SK-N-SH (cell line): ENCODE measurements at regions not wholly inside any gene's neighbourhood (a gene's known extent, or its start where the extent isn't known, plus 50 kb on each side); places are given as distances from the start of the nearest gene placed in this dataset.

Source experiments
- CTCF ChIA-PET: fragments of 300-600, 350-600 bp; formaldehyde crosslinking; extraction: SDS; loops from one replicate; lab custom pipeline; 2021; lab: Yijun Ruan, JAX
- POLR2A ChIA-PET: fragments of 350-600 bp; sonication (Branson Sonifier 250); formaldehyde crosslinking; extraction: SDS; loops from one replicate; lab custom pipeline; 2020; ENCODE audit warnings: antibody characterized with exemption, inconsistent platforms; lab: Yijun Ruan, JAX
- DNase-seq: peaks from one replicate; pipeline ENCODE4 v3.0.0; 2012
- H2AFZ ChIP-seq: fragments of 200-600 bp; sonication (generic); 2 replicates; pipeline ENCODE4 v1.8.1; 2016; ENCODE audit warnings: antibody characterized with exemption, mild to moderate bottlenecking, low read depth
- H3F3A ChIP-seq: fragments of 200-600 bp; sonication (generic); replicated peaks from 2 replicates; pipeline ENCODE3; 2016; ENCODE audit warnings: antibody characterized with exemption, mild to moderate bottlenecking; ENCODE audit not compliant: insufficient read depth
- H3K27ac ChIP-seq, 2 experiments: fragments of 200-500 bp in 1 of 2; fragments of 200-600 bp in 1 of 2; sonication (Bioruptor generic) in 1 of 2; sonication (generic), shearing (Covaris generic) in 1 of 2; 2 replicates each; pipeline versions ENCODE4 v1.5.1 to v1.6.1; 2014 to 2016; ENCODE audit warnings: low read depth in 2 of 2, inconsistent platforms in 1 of 2, low read length in 1 of 2, mild to moderate bottlenecking in 1 of 2, mixed read lengths in 1 of 2
- H3K27me3 ChIP-seq: fragments of 200-600 bp; sonication (generic), shearing (Covaris generic); 2 replicates; pipeline ENCODE4 v1.6.1; 2016; ENCODE audit warnings: mixed run types; ENCODE audit not compliant: insufficient read depth
- H3K36me3 ChIP-seq, 2 experiments: fragments of 200-500 bp in 1 of 2; fragments of 200-600 bp in 1 of 2; sonication (Bioruptor generic) in 1 of 2; sonication (generic) in 1 of 2; replicated peaks in 1 of 2; 2 replicates each; pipeline versions ENCODE3 to v1.5.1; 2014 to 2016; ENCODE audit warnings: low read length in 1 of 2, mild to moderate bottlenecking in 1 of 2; ENCODE audit not compliant: insufficient read depth in 2 of 2, control insufficient read depth in 1 of 2
- H3K4me1 ChIP-seq, 2 experiments: fragments of 200-500 bp in 1 of 2; fragments of 200-600 bp in 1 of 2; sonication (Bioruptor generic) in 1 of 2; sonication (generic), shearing (Covaris generic) in 1 of 2; 2 replicates each; pipeline versions ENCODE4 v1.5.1 to v1.6.1; 2014 to 2016; ENCODE audit warnings: low read depth in 1 of 2, low read length in 1 of 2, mixed run types in 1 of 2; ENCODE audit not compliant: insufficient read depth in 2 of 2, control insufficient read depth in 1 of 2
- H3K4me2 ChIP-seq: fragments of 200-600 bp; sonication (generic), shearing (Covaris generic); 2 replicates; pipeline ENCODE4 v1.6.1; 2017; ENCODE audit warnings: mixed run types
- H3K4me3 ChIP-seq, 2 experiments: fragments of 200-500 bp in 1 of 2; fragments of 200-600 bp in 1 of 2; sonication (Bioruptor generic) in 1 of 2; sonication (generic), shearing (Covaris generic) in 1 of 2; 2 replicates each; pipeline versions ENCODE4 v1.5.1 to v1.8.1; 2014 to 2016; ENCODE audit warnings: low read depth in 2 of 2, inconsistent platforms in 1 of 2, low read length in 1 of 2, mild to moderate bottlenecking in 1 of 2, mixed read lengths in 1 of 2, moderate library complexity in 1 of 2
- H3K79me2 ChIP-seq: fragments of 200-600 bp; sonication (generic); 2 replicates; pipeline ENCODE4 v1.8.1; 2017; ENCODE audit warnings: mild to moderate bottlenecking; ENCODE audit not compliant: insufficient read depth
- H3K9ac ChIP-seq: fragments of 200-600 bp; sonication (generic); 2 replicates; pipeline ENCODE4 v1.6.1; 2017; ENCODE audit warnings: mixed run types
- H3K9me2 ChIP-seq: fragments of 200-600 bp; sonication (generic); 2 replicates; pipeline ENCODE4 v1.6.1; 2017; ENCODE audit warnings: mixed run types
- H3K9me3 ChIP-seq: fragments of 200-600 bp; sonication (generic); 2 replicates; pipeline ENCODE4 v1.6.1; 2017; ENCODE audit warnings: mixed run types, mild to moderate bottlenecking, moderate library complexity
- H4K20me1 ChIP-seq: fragments of 200-600 bp; sonication (generic); 2 replicates; pipeline ENCODE4 v1.6.1; 2017; ENCODE audit warnings: mild to moderate bottlenecking, mixed run types; ENCODE audit not compliant: insufficient read depth
- CHD2 ChIP-seq: fragments of 150-350 bp; IDR thresholded peaks from 2 replicates; pipeline ENCODE4 v1.6.1; 2018; ENCODE audit warnings: low read length; ENCODE audit not compliant: partially characterized antibody
- CTCF ChIP-seq: fragments of 200-600 bp; sonication (generic); IDR thresholded peaks from 2 replicates; pipeline ENCODE4 v1.6.1; 2017; ENCODE audit warnings: antibody characterized with exemption, mild to moderate bottlenecking, moderate library complexity
- ELF1 ChIP-seq: IDR thresholded peaks from 2 replicates; pipeline ENCODE4 v1.4.0; 2012
- EP300 ChIP-seq, 2 experiments: IDR thresholded peaks; 2 replicates each; pipeline versions ENCODE4 v1.4.0 to v1.6.1; 2012; ENCODE audit warnings: borderline replicate concordance in 1 of 2, low read depth in 1 of 2, low read length in 1 of 2
- FOXJ3 ChIP-seq: sonication (generic); formaldehyde crosslinking; IDR thresholded peaks from 2 replicates; pipeline ENCODE4 v1.5.1; 2020; ENCODE audit warnings: mild to moderate bottlenecking, missing genetic modification reagents
- GATA2 ChIP-seq: sonication (generic); formaldehyde crosslinking; IDR thresholded peaks from 2 replicates; pipeline ENCODE4 v1.5.0; 2020; ENCODE audit warnings: mild to moderate bottlenecking, missing genetic modification reagents
- IRF3 ChIP-seq: fragments of 150-350 bp; IDR thresholded peaks from 2 replicates; pipeline ENCODE4 v1.6.1; 2016; ENCODE audit warnings: mild to moderate bottlenecking, low read depth, low read length
- MEF2A ChIP-seq: IDR thresholded peaks from 2 replicates; pipeline ENCODE4 v1.4.0; 2012; ENCODE audit warnings: low read depth, borderline replicate concordance
- POLR2AphosphoS5 ChIP-seq: IDR thresholded peaks from 2 replicates; pipeline ENCODE4 v1.6.1; 2012; ENCODE audit warnings: low read depth, low read length
- RAD21 ChIP-seq: IDR thresholded peaks from 2 replicates; pipeline ENCODE4 v1.6.1; 2012; ENCODE audit warnings: mild to moderate bottlenecking, low read length
- RCOR1 ChIP-seq: fragments of 150-350 bp; IDR thresholded peaks from 2 replicates; pipeline ENCODE4 v1.6.1; 2017; ENCODE audit warnings: antibody characterized with exemption, low read length
- SIN3A ChIP-seq: IDR thresholded peaks from 2 replicates; pipeline ENCODE4 v1.6.1; 2012; ENCODE audit warnings: low read depth, mild to moderate bottlenecking, low read length, moderate library complexity, borderline replicate concordance
- TAF1 ChIP-seq: IDR thresholded peaks from 2 replicates; pipeline ENCODE4 v1.6.1; 2012; ENCODE audit warnings: low read depth, mild to moderate bottlenecking, low read length, moderate library complexity, borderline replicate concordance
- TCF12 ChIP-seq: IDR thresholded peaks from 2 replicates; pipeline ENCODE4 v1.4.0; 2012
- TEAD4 ChIP-seq: IDR thresholded peaks from 2 replicates; pipeline ENCODE4 v1.4.0; 2012; ENCODE audit warnings: mild to moderate bottlenecking, borderline replicate concordance; ENCODE audit not compliant: insufficient read depth
- WGBS: methylation state at CpG from one replicate; pipeline ENCODE4 v1.1.6; 2017; ENCODE audit warnings: low lambda C conversion rate; 5-methylcytosine and 5-hydroxymethylcytosine counted together
- TF ChIP-seq, protein P1 (sequence below): IDR thresholded peaks from 2 replicates; pipeline ENCODE4; 2012
- TF ChIP-seq, protein P2 (sequence below): IDR thresholded peaks from 2 replicates; pipeline ENCODE4 v1.4.0; 2012; ENCODE audit warnings: low read depth
- TF ChIP-seq, protein P3 (sequence below): IDR thresholded peaks from 2 replicates; pipeline ENCODE4 v1.4.0; 2012; ENCODE audit warnings: low read depth, borderline replicate concordance

- peak; percentile 70 for DNase-seq
- Histone ChIP-seq H3K4me1 (peaks cover 0 to 17% of the 10 kb centered on the region in 2 experiments; a peak in 2 of 4 replicates), H3F3A (no peaks in the 10 kb centered on the region), H4K20me1 (no peaks in the 10 kb centered on the region), H2AFZ (no peak overlapping the region), H3K4me3 (no peak overlapping the region), H3K36me3 (no peaks in the 10 kb centered on the region), H3K9ac (no peak overlapping the region), H3K27me3 (no peaks in the 10 kb centered on the region), H3K79me2 (no peaks in the 10 kb centered on the region), H3K4me2 (no peak overlapping the region), H3K9me2 (no peaks in the 10 kb centered on the region), H3K9me3 (no peaks in the 10 kb centered on the region; the same call in 1 of the 2 replicates), H3K27ac (peak overlapping the region in 1 of 2 experiments; percentile 76; a peak in 2 of 4 replicates)
- 3% methylated on average over 4 of the region's 4 CpGs for WGBS
- POLR2A ChIA-PET, result no interaction called here
- TF ChIP-seq EP300 (IDR thresholded peaks at IDR 0.05; ENCODE audit: borderline replicate concordance in 1 of 2, low read depth in 1 of 2, low read length in 1 of 2), result peak in 1 of 2 experiments; percentile 95; a peak in 2 of 4 replicates
- TF ChIP-seq RCOR1, result peak; percentile 99
- peak; percentile 99 for TF ChIP-seq FOXJ3 (CRISPR knock-in tag)
- TF ChIP-seq, protein P1, sequence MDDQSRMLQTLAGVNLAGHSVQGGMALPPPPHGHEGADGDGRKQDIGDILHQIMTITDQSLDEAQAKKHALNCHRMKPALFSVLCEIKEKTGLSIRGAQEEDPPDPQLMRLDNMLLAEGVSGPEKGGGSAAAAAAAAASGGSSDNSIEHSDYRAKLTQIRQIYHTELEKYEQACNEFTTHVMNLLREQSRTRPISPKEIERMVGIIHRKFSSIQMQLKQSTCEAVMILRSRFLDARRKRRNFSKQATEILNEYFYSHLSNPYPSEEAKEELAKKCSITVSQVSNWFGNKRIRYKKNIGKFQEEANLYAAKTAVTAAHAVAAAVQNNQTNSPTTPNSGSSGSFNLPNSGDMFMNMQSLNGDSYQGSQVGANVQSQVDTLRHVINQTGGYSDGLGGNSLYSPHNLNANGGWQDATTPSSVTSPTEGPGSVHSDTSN, result no peak
- TF ChIP-seq IRF3, result no peak
- TF ChIP-seq SIN3A, result no peak
- TF ChIP-seq CTCF, result no peak
- TF ChIP-seq ELF1, result no peak
- TF ChIP-seq RAD21, result peak; percentile 58
- peak; percentile 93 for TF ChIP-seq CHD2
- TF ChIP-seq TAF1, result no peak
- no peak for TF ChIP-seq TEAD4
- TF ChIP-seq GATA2, result peak; percentile 97
- TF ChIP-seq MEF2A, result no peak
- peak; percentile 69 for TF ChIP-seq POLR2AphosphoS5
- TF ChIP-seq, protein P2, sequence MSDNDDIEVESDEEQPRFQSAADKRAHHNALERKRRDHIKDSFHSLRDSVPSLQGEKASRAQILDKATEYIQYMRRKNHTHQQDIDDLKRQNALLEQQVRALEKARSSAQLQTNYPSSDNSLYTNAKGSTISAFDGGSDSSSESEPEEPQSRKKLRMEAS, result no peak
- TF ChIP-seq, protein P3, sequence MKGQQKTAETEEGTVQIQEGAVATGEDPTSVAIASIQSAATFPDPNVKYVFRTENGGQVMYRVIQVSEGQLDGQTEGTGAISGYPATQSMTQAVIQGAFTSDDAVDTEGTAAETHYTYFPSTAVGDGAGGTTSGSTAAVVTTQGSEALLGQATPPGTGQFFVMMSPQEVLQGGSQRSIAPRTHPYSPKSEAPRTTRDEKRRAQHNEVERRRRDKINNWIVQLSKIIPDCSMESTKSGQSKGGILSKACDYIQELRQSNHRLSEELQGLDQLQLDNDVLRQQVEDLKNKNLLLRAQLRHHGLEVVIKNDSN, result no peak
- peak; percentile 79 for TF ChIP-seq TCF12
- CTCF ChIA-PET, result interaction anchor here (1.4 kb wide), 1 partner anchor 20 kb away, joined by 3 read pairs; no protein-coding TSS in a partner anchor
Observed at GRCh38 chr7:54339073-54339472, 203.1 kb upstream of the VSTM2A start.
